Mesenchymal stem cell (in vitro differentiated cells and primary cell): ENCODE measurements at regions not wholly inside any gene's neighbourhood (a gene's known extent, or its start where the extent isn't known, plus 50 kb on each side); places are given as distances from the start of the nearest gene placed in this dataset.

ENCODE experiments used
- DNase-seq: peaks from one replicate; pipeline ENCODE4 v3.0.0-alpha.2; 2013
- H2AFZ ChIP-seq: one replicate; pipeline ENCODE4 v1.6.1; 2013; ENCODE audit warnings: low read depth, mild to moderate bottlenecking, control low read depth, inconsistent platforms, low read length, moderate library complexity
- H2AK5ac ChIP-seq: 2 replicates; pipeline ENCODE4 v1.6.1; 2013; ENCODE audit warnings: low read length, moderate library complexity, mild to moderate bottlenecking, inconsistent platforms; ENCODE audit not compliant: severe bottlenecking
- H2BK120ac ChIP-seq: one replicate; pipeline ENCODE4 v1.6.1; 2013; ENCODE audit warnings: low read depth, mild to moderate bottlenecking, inconsistent platforms, low read length, moderate library complexity
- H2BK12ac ChIP-seq, 2 experiments: one replicate each; pipeline ENCODE4 v1.6.1; 2013; ENCODE audit warnings: inconsistent platforms in 2 of 2, low read length in 2 of 2, mild to moderate bottlenecking in 2 of 2, moderate library complexity in 2 of 2, control low read depth in 1 of 2
- H2BK15ac ChIP-seq: one replicate; pipeline ENCODE4 v1.6.1; 2013; ENCODE audit warnings: mild to moderate bottlenecking, low read depth, inconsistent platforms; ENCODE audit not compliant: poor library complexity, severe bottlenecking
- H2BK5ac ChIP-seq: 2 replicates; pipeline ENCODE4 v1.6.1; 2013; ENCODE audit warnings: low read depth, mild to moderate bottlenecking, low read length, control low read depth, inconsistent platforms; ENCODE audit not compliant: poor library complexity, severe bottlenecking
- H3K14ac ChIP-seq, 2 experiments: one replicate each; pipeline ENCODE4 v1.6.1; 2013; ENCODE audit warnings: inconsistent platforms in 2 of 2, low read length in 2 of 2, control low read depth in 1 of 2, mild to moderate bottlenecking in 1 of 2, moderate library complexity in 1 of 2
- H3K18ac ChIP-seq, 2 experiments: one replicate each; pipeline ENCODE4 v1.6.1; 2013; ENCODE audit warnings: inconsistent platforms in 2 of 2, low read length in 2 of 2, control low read depth in 1 of 2, low read depth in 1 of 2, mild to moderate bottlenecking in 1 of 2
- H3K23ac ChIP-seq, 2 experiments: one replicate each; pipeline ENCODE4 v1.6.1; 2013; ENCODE audit warnings: inconsistent platforms in 2 of 2, low read length in 2 of 2, mild to moderate bottlenecking in 2 of 2, moderate library complexity in 2 of 2, control low read depth in 1 of 2
- H3K27ac ChIP-seq: 2 replicates; pipeline ENCODE4 v1.5.1; 2013; ENCODE audit warnings: mild to moderate bottlenecking, moderate library complexity, low read length, control low read depth, inconsistent platforms; ENCODE audit not compliant: poor library complexity, severe bottlenecking
- H3K27me3 ChIP-seq, 2 experiments: 2 replicates each; pipeline versions ENCODE4 v1.6.1 to v1.7.0; 2013; ENCODE audit warnings: low read length in 2 of 2, mild to moderate bottlenecking in 2 of 2, moderate library complexity in 2 of 2, control low read depth in 1 of 2, inconsistent platforms in 1 of 2; ENCODE audit not compliant: control insufficient read depth in 1 of 2, insufficient read depth in 1 of 2
- H3K36me3 ChIP-seq, 2 experiments: 2 replicates each; pipeline versions ENCODE4 v1.6.1 to v1.7.0; 2013; ENCODE audit warnings: low read length in 2 of 2, control low read depth in 1 of 2, inconsistent platforms in 1 of 2, low read depth in 1 of 2, mild to moderate bottlenecking in 1 of 2; ENCODE audit not compliant: insufficient read depth in 2 of 2, control insufficient read depth in 1 of 2
- H3K4ac ChIP-seq, 2 experiments: one replicate each; pipeline ENCODE4 v1.6.1; 2013; ENCODE audit warnings: inconsistent platforms in 2 of 2, low read length in 2 of 2, mild to moderate bottlenecking in 2 of 2, moderate library complexity in 2 of 2, control low read depth in 1 of 2, low read depth in 1 of 2
- H3K4me1 ChIP-seq: 2 replicates; pipeline ENCODE4 v1.6.1; 2013; ENCODE audit warnings: low read depth, low read length, control low read depth; ENCODE audit not compliant: control insufficient read depth, insufficient read depth
- H3K4me2 ChIP-seq: 2 replicates; pipeline ENCODE4 v1.6.1; 2013; ENCODE audit warnings: low read length, mild to moderate bottlenecking, inconsistent platforms; ENCODE audit not compliant: poor library complexity, severe bottlenecking
- H3K4me3 ChIP-seq, 2 experiments: 2 replicates each; pipeline versions ENCODE4 v1.5.1 to v1.7.0; 2013; ENCODE audit warnings: low read length in 2 of 2, mild to moderate bottlenecking in 2 of 2, control low read depth in 1 of 2, low read depth in 1 of 2; ENCODE audit not compliant: insufficient read depth in 1 of 2
- H3K79me1 ChIP-seq: replicated peaks from 2 replicates; pipeline ENCODE4 v1.6.1; 2013; ENCODE audit warnings: mild to moderate bottlenecking, control low read depth, low read length, inconsistent platforms; ENCODE audit not compliant: poor library complexity, severe bottlenecking
- H3K9ac ChIP-seq: 2 replicates; pipeline ENCODE4 v1.7.0; 2013; ENCODE audit warnings: mild to moderate bottlenecking, low read length, moderate library complexity
- H3K9me3 ChIP-seq: 2 replicates; pipeline ENCODE4 v1.7.0; 2013; ENCODE audit warnings: mild to moderate bottlenecking, low read length; ENCODE audit not compliant: control insufficient read depth
- H4K8ac ChIP-seq: one replicate; pipeline ENCODE4 v1.6.1; 2013; ENCODE audit warnings: inconsistent platforms, mild to moderate bottlenecking, low read length, moderate library complexity
- H4K91ac ChIP-seq: one replicate; pipeline ENCODE4 v1.6.1; 2013; ENCODE audit warnings: mild to moderate bottlenecking, low read length, inconsistent platforms
- WGBS: methylation state at CpG from one replicate; pipeline ENCODE4 v1.1.7; 2013; ENCODE audit warnings: mixed read lengths; 5-methylcytosine and 5-hydroxymethylcytosine counted together

GRCh38 chr2:215850380-215850779 is 163.0 kb downstream of the MREG start:
- peak overlapping the region; percentile 24 for H3K27ac ChIP-seq
- WGBS: 57% methylated on average over 2 of the region's 4 CpGs
- H3K4me1 ChIP-seq: peaks cover 2% of the 10 kb centered on the region
- DNase-seq: peak; percentile 66
- H3K4ac ChIP-seq: peak overlapping the region in 1 of 2 experiments; percentile 49
- no peak overlapping the region for H4K8ac ChIP-seq
- no peak overlapping the region for H3K4me3 ChIP-seq
- H3K23ac ChIP-seq: no peak overlapping the region
- no peaks in the 10 kb centered on the region for H3K79me1 ChIP-seq
- no peak overlapping the region for H3K9ac ChIP-seq
- no peak overlapping the region for H4K91ac ChIP-seq
- no peak overlapping the region for H2BK15ac ChIP-seq
- no peak overlapping the region for H3K4me2 ChIP-seq
- H3K27me3 ChIP-seq: no peaks in the 10 kb centered on the region
- peak overlapping the region; percentile 89 for H2AK5ac ChIP-seq
- H2BK12ac ChIP-seq: peak overlapping the region in 1 of 2 experiments; percentile 32
- peak overlapping the region in 1 of 2 experiments; percentile 49 for H3K18ac ChIP-seq
- no peak overlapping the region for H2AFZ ChIP-seq
- H3K9me3 ChIP-seq: peaks cover 6% of the 10 kb centered on the region
- H3K14ac ChIP-seq: no peak overlapping the region
- H2BK120ac ChIP-seq: no peak overlapping the region
- no peak overlapping the region for H2BK5ac ChIP-seq
- H3K36me3 ChIP-seq: no peaks in the 10 kb centered on the region

- WGBS: 91% methylated on average over 5 of the region's 6 CpGs
- Histone ChIP-seq H2AFZ (no peak overlapping the region), H3K14ac (no peak overlapping the region), H3K9ac (no peak overlapping the region), H3K27me3 (no peaks in the 10 kb centered on the region), H2BK12ac (no peak overlapping the region), H2BK120ac (peak overlapping the region; percentile 42), H4K8ac (no peak overlapping the region), H3K79me1 (no peaks in the 10 kb centered on the region), H3K4me2 (no peak overlapping the region), H3K4me3 (no peak overlapping the region), H3K9me3 (peaks cover 6% of the 10 kb centered on the region), H3K23ac (no peak overlapping the region), H4K91ac (no peak overlapping the region), H3K36me3 (no peaks in the 10 kb centered on the region), H3K27ac (no peak overlapping the region), H2AK5ac (no peak overlapping the region), H3K4ac (no peak overlapping the region), H2BK5ac (no peak overlapping the region), H2BK15ac (no peak overlapping the region), H3K18ac (no peak overlapping the region), H3K4me1 (peaks cover 2% of the 10 kb centered on the region)
- DNase-seq: no peak
Measured at GRCh38 chr2:215849771-215850170, 163.6 kb downstream of the MREG start.

- Histone ChIP-seq H3K4me2 (no peak overlapping the region), H3K23ac (no peak overlapping the region), H2BK120ac (peak overlapping the region; percentile 71)
Measured at GRCh38 chr2:215848698-215849097, 164.7 kb downstream of the MREG start.

GRCh38 chr2:215848146-215848545 is 165.2 kb downstream of the MREG start:
- H2AFZ ChIP-seq: no peak overlapping the region
- no peak for DNase-seq
- no peak overlapping the region for H2AK5ac ChIP-seq
- peaks cover 2% of the 10 kb centered on the region for H3K4me1 ChIP-seq
- H3K23ac ChIP-seq: no peak overlapping the region
- no peaks in the 10 kb centered on the region for H3K36me3 ChIP-seq
- H3K4me3 ChIP-seq: no peak overlapping the region
- H2BK120ac ChIP-seq: no peak overlapping the region
- H3K4ac ChIP-seq: no peak overlapping the region
- no peaks in the 10 kb centered on the region for H3K27me3 ChIP-seq
- H2BK12ac ChIP-seq: no peak overlapping the region
- H4K8ac ChIP-seq: no peak overlapping the region
- H3K18ac ChIP-seq: no peak overlapping the region
- no peak overlapping the region for H3K4me2 ChIP-seq
- H3K9ac ChIP-seq: no peak overlapping the region
- H3K79me1 ChIP-seq: no peaks in the 10 kb centered on the region
- H3K9me3 ChIP-seq: no peaks in the 10 kb centered on the region
- no peak overlapping the region for H3K27ac ChIP-seq
- no peak overlapping the region for H2BK15ac ChIP-seq
- no peak overlapping the region for H4K91ac ChIP-seq
- H2BK5ac ChIP-seq: no peak overlapping the region
- no peak overlapping the region for H3K14ac ChIP-seq
- WGBS: 64% methylated on average over 3 of the region's 3 CpGs

More at GRCh38 chr2:215848698-215849097, 164.7 kb downstream of the MREG start:
- Histone ChIP-seq H3K27ac (no peak overlapping the region), H2AK5ac (peak overlapping the region; percentile 75), H4K8ac (no peak overlapping the region), H2BK5ac (peak overlapping the region; percentile 14), H3K14ac (no peak overlapping the region), H3K18ac (peak overlapping the region; percentile 23 to 37), H3K4me3 (no peak overlapping the region), H3K4ac (peak overlapping the region in 1 of 2 experiments; percentile 59), H2BK12ac (peak overlapping the region; percentile 28 to 93), H2BK15ac (peak overlapping the region; percentile 3), H3K4me1 (peaks cover 2% of the 10 kb centered on the region), H3K27me3 (no peaks in the 10 kb centered on the region), H3K9me3 (peaks cover 3% of the 10 kb centered on the region), H3K9ac (no peak overlapping the region), H4K91ac (no peak overlapping the region), H3K36me3 (no peaks in the 10 kb centered on the region), H2AFZ (no peak overlapping the region), H3K79me1 (no peaks in the 10 kb centered on the region)
- WGBS: 86% methylated on average over 1 of the region's 2 CpGs
- peak; percentile 49 for DNase-seq
